ENCODE measurements at regions not wholly inside any gene's neighbourhood (a gene's known extent, or its start where the extent isn't known, plus 50 kb on each side); places are given as distances from the start of the nearest gene placed in this dataset.

DNA sequence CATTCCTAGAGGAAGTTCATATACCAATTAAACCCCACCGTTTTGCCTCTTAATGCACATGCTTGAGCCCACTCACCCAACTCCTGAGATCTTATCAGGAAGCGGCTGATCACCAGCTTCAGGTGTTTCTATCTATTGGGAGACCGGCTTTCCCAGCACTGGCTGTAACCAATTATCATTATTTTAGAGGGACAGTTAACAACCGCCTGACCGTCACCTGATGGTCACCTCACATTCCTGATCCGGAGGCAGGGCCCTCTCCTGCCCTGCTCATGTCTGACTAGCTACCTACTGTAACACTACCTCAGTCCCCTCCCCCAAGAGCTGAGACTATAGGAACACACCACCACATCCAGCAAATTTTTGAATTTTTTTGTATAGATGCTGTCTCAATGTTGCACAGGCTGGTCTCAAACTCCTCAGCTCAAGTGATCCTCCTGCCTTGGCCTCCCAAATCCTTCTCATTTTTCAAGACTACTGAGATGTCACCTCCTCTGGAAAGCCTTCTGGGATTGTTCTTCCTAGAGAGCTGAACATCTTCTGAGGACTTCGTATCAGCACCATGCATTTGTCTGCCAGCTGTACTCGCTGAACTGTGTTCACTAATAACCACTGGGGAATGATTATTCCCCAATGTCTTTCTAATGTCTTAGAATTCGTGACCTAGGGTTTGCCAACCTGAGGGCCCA is 84.8 kb downstream of the LSM3 start:
- TF ChIP-seq EP300 (IDR thresholded peaks at IDR 0.05) = no peak
- TF ChIP-seq, protein P1, sequence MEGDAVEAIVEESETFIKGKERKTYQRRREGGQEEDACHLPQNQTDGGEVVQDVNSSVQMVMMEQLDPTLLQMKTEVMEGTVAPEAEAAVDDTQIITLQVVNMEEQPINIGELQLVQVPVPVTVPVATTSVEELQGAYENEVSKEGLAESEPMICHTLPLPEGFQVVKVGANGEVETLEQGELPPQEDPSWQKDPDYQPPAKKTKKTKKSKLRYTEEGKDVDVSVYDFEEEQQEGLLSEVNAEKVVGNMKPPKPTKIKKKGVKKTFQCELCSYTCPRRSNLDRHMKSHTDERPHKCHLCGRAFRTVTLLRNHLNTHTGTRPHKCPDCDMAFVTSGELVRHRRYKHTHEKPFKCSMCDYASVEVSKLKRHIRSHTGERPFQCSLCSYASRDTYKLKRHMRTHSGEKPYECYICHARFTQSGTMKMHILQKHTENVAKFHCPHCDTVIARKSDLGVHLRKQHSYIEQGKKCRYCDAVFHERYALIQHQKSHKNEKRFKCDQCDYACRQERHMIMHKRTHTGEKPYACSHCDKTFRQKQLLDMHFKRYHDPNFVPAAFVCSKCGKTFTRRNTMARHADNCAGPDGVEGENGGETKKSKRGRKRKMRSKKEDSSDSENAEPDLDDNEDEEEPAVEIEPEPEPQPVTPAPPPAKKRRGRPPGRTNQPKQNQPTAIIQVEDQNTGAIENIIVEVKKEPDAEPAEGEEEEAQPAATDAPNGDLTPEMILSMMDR (IDR thresholded peaks at IDR 0.05) = no peak
- no peak for TF ChIP-seq POLR2A (IDR thresholded peaks at IDR 0.05)

All from ovary (tissue), 3 donors.